Fibroblast of mammary gland (primary cell): ENCODE measurements at regions not wholly inside any gene's neighbourhood (a gene's known extent, or its start where the extent isn't known, plus 50 kb on each side); places are given as distances from the start of the nearest gene placed in this dataset.

Source experiments
- DNase-seq: peaks from one replicate; pipeline ENCODE4 v3.0.0-alpha.2; 2010; ENCODE audit warnings: low read depth
- H3K4me3 ChIP-seq: 2 replicates; pipeline ENCODE4 v1.5.1; 2011; ENCODE audit warnings: low read depth, mild to moderate bottlenecking, low read length, moderate library complexity; ENCODE audit not compliant: control insufficient read depth
- TF ChIP-seq, protein P1 (sequence below): conservative IDR thresholded peaks from 2 replicates; pipeline ENCODE4 v1.5.1; 2011; ENCODE audit warnings: low read depth, low read length, inconsistent platforms; ENCODE audit not compliant: control insufficient read depth, insufficient read depth

DNA sequence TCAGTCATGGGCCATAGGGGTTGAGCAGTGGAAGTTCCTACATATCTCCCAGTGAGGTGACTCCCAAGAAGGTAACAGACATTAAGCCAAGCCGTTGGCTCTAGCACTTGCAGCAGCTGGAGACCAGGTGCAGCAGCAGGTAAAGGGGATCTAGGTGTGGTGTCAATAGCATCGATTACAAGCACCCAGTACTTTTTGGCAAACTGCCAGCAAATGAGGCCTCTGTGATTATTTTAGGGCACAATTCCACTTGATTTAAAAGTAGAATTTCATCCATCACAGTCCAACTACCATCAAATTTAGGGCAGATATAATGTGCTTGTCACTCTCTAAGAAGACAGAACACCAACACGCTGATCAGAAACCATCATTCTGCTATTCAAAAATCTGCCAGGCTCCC is 224.1 kb upstream of the EGLN3 start:
- TF ChIP-seq, protein P1, sequence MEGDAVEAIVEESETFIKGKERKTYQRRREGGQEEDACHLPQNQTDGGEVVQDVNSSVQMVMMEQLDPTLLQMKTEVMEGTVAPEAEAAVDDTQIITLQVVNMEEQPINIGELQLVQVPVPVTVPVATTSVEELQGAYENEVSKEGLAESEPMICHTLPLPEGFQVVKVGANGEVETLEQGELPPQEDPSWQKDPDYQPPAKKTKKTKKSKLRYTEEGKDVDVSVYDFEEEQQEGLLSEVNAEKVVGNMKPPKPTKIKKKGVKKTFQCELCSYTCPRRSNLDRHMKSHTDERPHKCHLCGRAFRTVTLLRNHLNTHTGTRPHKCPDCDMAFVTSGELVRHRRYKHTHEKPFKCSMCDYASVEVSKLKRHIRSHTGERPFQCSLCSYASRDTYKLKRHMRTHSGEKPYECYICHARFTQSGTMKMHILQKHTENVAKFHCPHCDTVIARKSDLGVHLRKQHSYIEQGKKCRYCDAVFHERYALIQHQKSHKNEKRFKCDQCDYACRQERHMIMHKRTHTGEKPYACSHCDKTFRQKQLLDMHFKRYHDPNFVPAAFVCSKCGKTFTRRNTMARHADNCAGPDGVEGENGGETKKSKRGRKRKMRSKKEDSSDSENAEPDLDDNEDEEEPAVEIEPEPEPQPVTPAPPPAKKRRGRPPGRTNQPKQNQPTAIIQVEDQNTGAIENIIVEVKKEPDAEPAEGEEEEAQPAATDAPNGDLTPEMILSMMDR, result no peak
- no peak for DNase-seq
- no peak overlapping the region for H3K4me3 ChIP-seq

DNA sequence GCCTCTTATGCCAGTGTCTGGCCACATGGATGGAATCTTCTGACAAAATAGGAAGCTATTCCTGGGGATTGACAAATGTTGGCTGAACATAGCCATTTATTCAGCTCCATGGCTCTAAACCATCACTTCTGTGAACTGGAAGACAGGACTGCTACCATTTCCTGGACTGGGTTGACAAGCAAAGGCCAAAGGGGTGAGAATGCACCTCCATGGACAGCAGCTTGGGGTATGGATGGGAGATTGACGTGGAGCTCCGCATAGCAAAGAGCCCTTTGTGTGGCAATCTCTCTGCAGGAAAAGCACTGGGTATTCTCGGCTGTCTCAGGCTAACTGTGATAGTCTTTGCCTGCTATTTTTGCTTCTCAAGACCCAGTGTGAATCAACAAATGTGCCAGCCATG is 223.0 kb upstream of the EGLN3 start:
- TF ChIP-seq, protein P1, result no peak
- H3K4me3 ChIP-seq, result no peak overlapping the region
- no peak for DNase-seq

DNA sequence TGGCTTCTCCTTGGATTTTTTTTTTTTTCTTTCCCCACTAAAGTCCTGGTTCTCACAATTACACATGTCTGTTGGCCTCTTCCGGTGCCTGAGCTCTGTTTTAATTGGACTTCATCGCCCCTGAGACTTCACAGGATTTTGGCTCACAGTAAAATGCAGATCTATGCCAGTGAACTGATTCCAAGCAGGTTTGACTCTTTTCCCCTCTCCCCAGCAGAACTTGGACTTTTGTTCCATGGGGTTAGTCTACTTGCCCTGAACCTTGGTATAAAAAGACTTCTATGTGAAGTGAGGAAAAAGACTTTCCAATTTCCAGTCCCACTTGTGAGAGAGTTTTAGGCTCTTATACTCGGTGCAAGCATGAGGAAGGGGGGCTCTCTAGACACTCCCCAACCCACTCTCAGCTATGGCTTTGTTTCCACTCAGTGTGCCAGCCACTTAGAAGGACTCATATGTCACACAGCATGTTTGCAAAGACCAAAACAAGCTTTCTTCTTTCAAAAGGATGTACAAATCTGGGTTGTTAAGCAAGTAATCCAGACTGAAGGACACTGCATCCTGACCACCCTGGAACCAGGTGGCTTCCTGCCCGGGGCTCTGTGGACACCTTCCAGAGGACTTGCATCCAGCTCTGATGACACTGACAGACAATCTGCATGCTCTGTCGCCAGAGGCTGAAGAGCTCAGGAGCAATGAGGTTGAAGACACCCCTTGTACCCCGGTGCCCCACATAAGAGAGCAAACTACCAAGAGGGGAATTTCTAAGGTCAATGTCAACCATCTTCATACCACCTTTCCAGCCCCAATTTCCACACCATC is 221.9 kb upstream of the EGLN3 start:
- H3K4me3 ChIP-seq, result no peak overlapping the region
- TF ChIP-seq, protein P1, result no peak
- DNase-seq, result no peak

DNA sequence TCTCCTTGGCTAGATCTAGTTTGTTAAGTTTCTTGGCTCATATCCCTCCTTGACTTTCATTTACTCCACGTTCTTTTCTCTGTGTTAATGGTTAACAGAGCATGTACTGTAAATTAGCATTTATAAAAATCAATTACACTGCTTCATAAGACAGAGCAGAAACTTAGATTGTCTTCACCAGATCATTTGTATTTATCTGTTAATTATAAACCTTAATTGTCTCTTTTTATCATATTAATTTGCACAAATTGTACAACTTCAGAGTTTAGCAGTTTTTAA is 221.2 kb upstream of the EGLN3 start:
- no peak for DNase-seq
- TF ChIP-seq, protein P1, result no peak
- no peak overlapping the region for H3K4me3 ChIP-seq

DNA sequence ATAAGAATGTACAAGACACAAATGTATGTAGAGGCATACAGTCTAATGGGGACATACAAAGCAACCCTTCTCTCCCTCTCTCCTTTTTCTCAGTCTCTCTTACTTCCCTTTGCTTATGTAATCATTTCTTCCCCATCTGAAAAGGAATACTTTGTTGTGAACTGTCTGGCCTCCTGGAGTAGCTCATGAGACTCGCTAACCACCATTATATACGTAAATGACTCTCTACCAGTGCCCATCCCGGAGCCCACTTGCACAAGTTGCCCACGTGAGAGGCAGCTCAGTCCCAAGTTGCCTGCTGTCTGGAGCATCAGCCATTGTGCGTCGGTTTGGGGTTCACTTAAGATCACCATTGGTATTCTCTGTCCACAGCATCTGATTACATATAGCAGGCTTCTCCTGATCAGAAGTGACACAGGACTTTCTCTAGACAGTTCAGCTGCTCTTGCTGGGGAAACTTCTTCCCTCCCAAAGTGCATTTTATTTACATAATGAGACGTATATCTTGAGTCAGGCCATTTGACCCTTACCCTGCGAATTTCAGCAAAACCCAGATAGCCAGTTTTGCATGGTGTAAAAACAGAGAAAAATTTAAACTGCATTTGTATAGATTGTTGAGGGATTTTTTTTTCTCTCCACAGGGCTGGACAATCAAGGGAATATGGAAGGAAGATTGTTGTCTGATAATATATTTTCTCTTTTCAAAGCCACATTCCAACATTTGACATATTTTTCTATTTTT is 220.7 kb upstream of the EGLN3 start:
- TF ChIP-seq, protein P1, result no peak
- no peak for DNase-seq
- H3K4me3 ChIP-seq, result no peak overlapping the region

DNA sequence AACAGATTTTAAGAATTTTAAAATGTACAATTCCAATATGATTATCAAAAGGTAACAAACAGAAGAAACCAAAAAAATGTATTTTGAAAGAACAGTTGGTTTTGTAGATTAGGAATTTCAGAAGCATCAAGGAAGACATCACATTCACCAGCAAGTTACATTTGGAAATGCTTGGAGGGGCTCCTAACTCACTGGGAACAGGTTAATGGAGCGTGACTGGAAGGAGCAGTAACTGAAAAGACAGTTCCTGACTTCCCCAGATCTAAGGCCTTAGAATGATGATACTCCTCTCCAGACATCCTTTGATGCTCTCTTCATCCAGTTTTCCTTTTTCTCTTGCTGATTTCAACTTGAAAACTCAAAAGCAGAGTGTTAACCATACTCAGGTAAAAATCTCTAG is 220.0 kb upstream of the EGLN3 start:
- TF ChIP-seq, protein P1, result no peak
- H3K4me3 ChIP-seq, result no peak overlapping the region
- DNase-seq, result no peak
